ENCODE measurements at regions not wholly inside any gene's neighbourhood (a gene's known extent, or its start where the extent isn't known, plus 50 kb on each side); places are given as distances from the start of the nearest gene placed in this dataset.

- no peak overlapping the region for H3K27ac ChIP-seq
- DNase-seq (ENCODE audit: low read depth, low spot score), result no peak
Measured at GRCh38 chr1:222991908-222992307, 151.1 kb downstream of the TLR5 start.

GRCh38 chr1:222994511-222995235 lies 148.4 kb downstream of the TLR5 start:
- no peak for DNase-seq (ENCODE audit: low read depth, low spot score)

GRCh38 chr1:222995236-222995580 lies 147.8 kb downstream of the TLR5 start:
- no peak for DNase-seq (ENCODE audit: low read depth, low spot score)
- peak overlapping the region; percentile 49 for H3K27ac ChIP-seq

More at GRCh38 chr1:222994511-222995235, 148.4 kb downstream of the TLR5 start:
- H3K27ac ChIP-seq, result peak overlapping the region; percentile 49

- DNase-seq (ENCODE audit: low read depth, low spot score), result no peak
Measured at GRCh38 chr1:222995620-222996309, 147.3 kb downstream of the TLR5 start.

GRCh38 chr1:222996310-222996975 lies 146.6 kb downstream of the TLR5 start:
- H3K27ac ChIP-seq, result no peak overlapping the region
- DNase-seq (ENCODE audit: low read depth, low spot score), result no peak

More at GRCh38 chr1:222995620-222996309, 147.3 kb downstream of the TLR5 start:
- no peak overlapping the region for H3K27ac ChIP-seq

- no peak for DNase-seq (ENCODE audit: low read depth, low spot score)
- H3K27ac ChIP-seq, result no peak overlapping the region
Measured at GRCh38 chr1:223000632-223001031, 142.4 kb downstream of the TLR5 start.

GRCh38 chr1:223001653-223002634 lies 141.1 kb downstream of the TLR5 start:
- peak; percentile 10 for DNase-seq (ENCODE audit: low read depth, low spot score)
- no peak overlapping the region for H3K27ac ChIP-seq

GRCh38 chr1:223003549-223003948 lies 139.5 kb downstream of the TLR5 start:
- no peak for DNase-seq (ENCODE audit: low read depth, low spot score)
- no peak overlapping the region for H3K27ac ChIP-seq

GRCh38 chr1:223006371-223006770 lies 136.7 kb downstream of the TLR5 start:
- H3K27ac ChIP-seq, result no peak overlapping the region
- no peak for DNase-seq (ENCODE audit: low read depth, low spot score)

- DNase-seq (ENCODE audit: low read depth, low spot score), result no peak
Measured at GRCh38 chr1:223006917-223007648, 136.0 kb downstream of the TLR5 start.

GRCh38 chr1:223007935-223008334 lies 135.1 kb downstream of the TLR5 start:
- DNase-seq (ENCODE audit: low read depth, low spot score), result no peak

More at GRCh38 chr1:223006917-223007648, 136.0 kb downstream of the TLR5 start:
- no peak overlapping the region for H3K27ac ChIP-seq

GRCh38 chr1:223008808-223009207 lies 134.2 kb downstream of the TLR5 start:
- no peak for DNase-seq (ENCODE audit: low read depth, low spot score)
- no peak overlapping the region for H3K27ac ChIP-seq

More at GRCh38 chr1:223007935-223008334, 135.1 kb downstream of the TLR5 start:
- H3K27ac ChIP-seq, result no peak overlapping the region

GRCh38 chr1:223009406-223009805 lies 133.6 kb downstream of the TLR5 start:
- H3K27ac ChIP-seq, result no peak overlapping the region
- DNase-seq (ENCODE audit: low read depth, low spot score), result no peak

GRCh38 chr1:223010582-223011504 lies 132.2 kb downstream of the TLR5 start:
- DNase-seq (ENCODE audit: low read depth, low spot score), result no peak
- no peak overlapping the region for H3K27ac ChIP-seq

GRCh38 chr1:223011505-223011856 lies 131.6 kb downstream of the TLR5 start:
- no peak overlapping the region for H3K27ac ChIP-seq
- DNase-seq (ENCODE audit: low read depth, low spot score), result no peak

- H3K27ac ChIP-seq, result no peak overlapping the region
- no peak for DNase-seq (ENCODE audit: low read depth, low spot score)
Measured at GRCh38 chr1:223012176-223012788, 130.8 kb downstream of the TLR5 start.

- no peak overlapping the region for H3K27ac ChIP-seq
- no peak for DNase-seq (ENCODE audit: low read depth, low spot score)
Measured at GRCh38 chr1:223012938-223013337, 130.1 kb downstream of the TLR5 start.
